ENCODE measurements at regions not wholly inside any gene's neighbourhood (a gene's known extent, or its start where the extent isn't known, plus 50 kb on each side); places are given as distances from the start of the nearest gene placed in this dataset.

- no peaks in the 10 kb centered on the region for H3K79me2 ChIP-seq (ENCODE audit: low read depth)
- H2AFZ ChIP-seq, result no peak overlapping the region
- BruUV-seq (replicated peaks), result no TSS peak
- no peaks in the 10 kb centered on the region for H3K9me2 ChIP-seq (ENCODE audit: insufficient read depth)
- no peaks in the 10 kb centered on the region for H3K9me3 ChIP-seq (ENCODE audit: insufficient read depth, low read depth)
- no peak overlapping the region for H3K4me2 ChIP-seq
- no peaks in the 10 kb centered on the region for H3F3A ChIP-seq (ENCODE audit: insufficient read depth, low read depth)
- no peak for TF ChIP-seq EZH2 (IDR thresholded peaks at IDR 0.05; ENCODE audit: low read depth)
- TF ChIP-seq, protein P1, sequence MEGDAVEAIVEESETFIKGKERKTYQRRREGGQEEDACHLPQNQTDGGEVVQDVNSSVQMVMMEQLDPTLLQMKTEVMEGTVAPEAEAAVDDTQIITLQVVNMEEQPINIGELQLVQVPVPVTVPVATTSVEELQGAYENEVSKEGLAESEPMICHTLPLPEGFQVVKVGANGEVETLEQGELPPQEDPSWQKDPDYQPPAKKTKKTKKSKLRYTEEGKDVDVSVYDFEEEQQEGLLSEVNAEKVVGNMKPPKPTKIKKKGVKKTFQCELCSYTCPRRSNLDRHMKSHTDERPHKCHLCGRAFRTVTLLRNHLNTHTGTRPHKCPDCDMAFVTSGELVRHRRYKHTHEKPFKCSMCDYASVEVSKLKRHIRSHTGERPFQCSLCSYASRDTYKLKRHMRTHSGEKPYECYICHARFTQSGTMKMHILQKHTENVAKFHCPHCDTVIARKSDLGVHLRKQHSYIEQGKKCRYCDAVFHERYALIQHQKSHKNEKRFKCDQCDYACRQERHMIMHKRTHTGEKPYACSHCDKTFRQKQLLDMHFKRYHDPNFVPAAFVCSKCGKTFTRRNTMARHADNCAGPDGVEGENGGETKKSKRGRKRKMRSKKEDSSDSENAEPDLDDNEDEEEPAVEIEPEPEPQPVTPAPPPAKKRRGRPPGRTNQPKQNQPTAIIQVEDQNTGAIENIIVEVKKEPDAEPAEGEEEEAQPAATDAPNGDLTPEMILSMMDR (conservative IDR thresholded peaks at IDR 0.05), result no peak
- ChIA-PET POLR2A (ENCODE audit: unreplicated experiment) (no interaction called here), CTCF (no interaction called here)
- H3K27ac ChIP-seq, result no peak overlapping the region
- no peaks in the 10 kb centered on the region for H3K36me3 ChIP-seq (ENCODE audit: low read depth)
- peaks cover 25% of the 10 kb centered on the region; the same call in 1 of the 2 replicates for H3K27me3 ChIP-seq (ENCODE audit: insufficient read depth, low read depth)
- DNase-seq, result no peak
- H3K4me3 ChIP-seq, result no peak overlapping the region
- intact Hi-C loops (cut with micrococcal nuclease; ENCODE audit: unreplicated experiment), result no loop called here
- H4K20me1 ChIP-seq (ENCODE audit: insufficient read depth), result no peaks in the 10 kb centered on the region
- H3K4me1 ChIP-seq (replicated peaks; ENCODE audit: insufficient read depth), result no peaks in the 10 kb centered on the region
These were observed 117.6 kb upstream of the RUNX3 start for GRCh38 chr1:25047506-25048240.

- no peak overlapping the region for H3K4me2 ChIP-seq
- CTCF ChIA-PET, result interaction anchor here (0.5 to 0.7 kb wide), 2 partner anchors 48 to 528 kb away, joined by 3 to 4 read pairs; no protein-coding TSS in a partner anchor
- H3K4me1 ChIP-seq (replicated peaks; ENCODE audit: insufficient read depth), result no peaks in the 10 kb centered on the region
- no peak overlapping the region for H3K27ac ChIP-seq
- H3F3A ChIP-seq (ENCODE audit: insufficient read depth, low read depth), result no peaks in the 10 kb centered on the region
- TF ChIP-seq, protein P1 (conservative IDR thresholded peaks at IDR 0.05), result no peak
- TF ChIP-seq EZH2 (IDR thresholded peaks at IDR 0.05; ENCODE audit: low read depth), result no peak
- no peaks in the 10 kb centered on the region for H4K20me1 ChIP-seq (ENCODE audit: insufficient read depth)
- peaks cover 24% of the 10 kb centered on the region for H3K27me3 ChIP-seq (ENCODE audit: insufficient read depth, low read depth)
- H3K79me2 ChIP-seq (ENCODE audit: low read depth), result no peaks in the 10 kb centered on the region
- no peak for DNase-seq
- H2AFZ ChIP-seq, result no peak overlapping the region
- POLR2A ChIA-PET (ENCODE audit: unreplicated experiment), result no interaction called here
- no peak overlapping the region for H3K4me3 ChIP-seq
- H3K9me2 ChIP-seq (ENCODE audit: insufficient read depth), result no peaks in the 10 kb centered on the region
- no peaks in the 10 kb centered on the region for H3K36me3 ChIP-seq (ENCODE audit: low read depth)
- intact Hi-C loops (cut with micrococcal nuclease; ENCODE audit: unreplicated experiment), result no loop called here
- H3K9me3 ChIP-seq (ENCODE audit: insufficient read depth, low read depth), result no peaks in the 10 kb centered on the region
- no TSS peak for BruUV-seq (replicated peaks)
These were observed 116.1 kb upstream of the RUNX3 start for GRCh38 chr1:25046194-25046532.

DNA sequence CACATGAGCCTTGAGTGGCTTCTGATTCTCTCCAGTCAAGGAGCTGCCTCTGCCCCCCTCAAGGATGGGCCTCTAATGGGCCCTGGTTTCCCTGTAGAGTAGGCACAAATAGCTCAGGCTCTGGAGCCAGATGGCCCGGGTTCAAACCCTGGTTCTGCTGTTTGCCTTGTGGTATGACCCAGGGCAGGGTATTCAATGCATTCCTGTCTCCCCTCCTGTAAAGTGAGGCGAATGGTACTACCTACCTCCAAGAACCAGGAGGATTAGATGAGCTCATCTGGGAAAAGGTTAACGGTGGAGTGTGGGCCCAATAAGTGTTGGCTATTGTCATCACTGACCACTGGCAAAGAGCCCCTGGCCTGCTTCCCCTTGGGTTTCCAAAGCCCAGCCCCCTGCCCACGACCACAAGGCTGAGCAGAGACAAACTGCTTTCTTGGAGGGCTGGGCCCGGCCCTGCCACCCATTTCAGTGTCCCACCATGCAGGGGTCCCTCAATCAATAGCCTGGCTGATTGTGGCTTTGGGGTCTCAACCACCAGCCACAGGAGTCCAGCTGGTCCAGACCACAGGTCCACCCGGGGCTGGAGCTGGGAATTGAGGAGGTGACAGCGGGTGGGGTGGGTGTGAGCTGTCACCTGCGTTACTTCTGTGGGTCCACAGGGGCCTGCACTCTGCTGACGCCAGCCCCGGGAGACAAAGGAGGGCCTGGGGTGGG, 115.6 kb upstream of the RUNX3 start:
- H3K27me3 ChIP-seq (ENCODE audit: insufficient read depth, low read depth), result peaks cover 25% of the 10 kb centered on the region
- no peaks in the 10 kb centered on the region for H4K20me1 ChIP-seq (ENCODE audit: insufficient read depth)
- POLR2A ChIA-PET (ENCODE audit: unreplicated experiment), result no interaction called here
- H3K27ac ChIP-seq, result no peak overlapping the region
- no peaks in the 10 kb centered on the region for H3K9me3 ChIP-seq (ENCODE audit: insufficient read depth, low read depth)
- H3K4me1 ChIP-seq (replicated peaks; ENCODE audit: insufficient read depth), result no peaks in the 10 kb centered on the region
- H2AFZ ChIP-seq, result no peak overlapping the region
- intact Hi-C loops (cut with micrococcal nuclease; ENCODE audit: unreplicated experiment), result no loop called here
- no peak overlapping the region for H3K4me2 ChIP-seq
- no peaks in the 10 kb centered on the region for H3F3A ChIP-seq (ENCODE audit: insufficient read depth, low read depth)
- no peak for TF ChIP-seq EZH2 (IDR thresholded peaks at IDR 0.05; ENCODE audit: low read depth)
- TF ChIP-seq, protein P1 (conservative IDR thresholded peaks at IDR 0.05), result no peak
- CTCF ChIA-PET, result interaction anchor here (0.7 kb wide), 1 partner anchor 528 kb away, joined by 3 read pairs; no protein-coding TSS in a partner anchor
- DNase-seq, result no peak
- no TSS peak for BruUV-seq (replicated peaks)
- no peaks in the 10 kb centered on the region for H3K9me2 ChIP-seq (ENCODE audit: insufficient read depth)
- no peaks in the 10 kb centered on the region for H3K79me2 ChIP-seq (ENCODE audit: low read depth)
- no peaks in the 10 kb centered on the region for H3K36me3 ChIP-seq (ENCODE audit: low read depth)
- H3K4me3 ChIP-seq, result no peak overlapping the region

All from PC-9 (cell line).